ENCODE measurements at regions not wholly inside any gene's neighbourhood (a gene's known extent, or its start where the extent isn't known, plus 50 kb on each side); places are given as distances from the start of the nearest gene placed in this dataset.

- no peak overlapping the region for H3K4me3 ChIP-seq (ENCODE audit: low read depth, low read length)
- TF ChIP-seq, protein P1, sequence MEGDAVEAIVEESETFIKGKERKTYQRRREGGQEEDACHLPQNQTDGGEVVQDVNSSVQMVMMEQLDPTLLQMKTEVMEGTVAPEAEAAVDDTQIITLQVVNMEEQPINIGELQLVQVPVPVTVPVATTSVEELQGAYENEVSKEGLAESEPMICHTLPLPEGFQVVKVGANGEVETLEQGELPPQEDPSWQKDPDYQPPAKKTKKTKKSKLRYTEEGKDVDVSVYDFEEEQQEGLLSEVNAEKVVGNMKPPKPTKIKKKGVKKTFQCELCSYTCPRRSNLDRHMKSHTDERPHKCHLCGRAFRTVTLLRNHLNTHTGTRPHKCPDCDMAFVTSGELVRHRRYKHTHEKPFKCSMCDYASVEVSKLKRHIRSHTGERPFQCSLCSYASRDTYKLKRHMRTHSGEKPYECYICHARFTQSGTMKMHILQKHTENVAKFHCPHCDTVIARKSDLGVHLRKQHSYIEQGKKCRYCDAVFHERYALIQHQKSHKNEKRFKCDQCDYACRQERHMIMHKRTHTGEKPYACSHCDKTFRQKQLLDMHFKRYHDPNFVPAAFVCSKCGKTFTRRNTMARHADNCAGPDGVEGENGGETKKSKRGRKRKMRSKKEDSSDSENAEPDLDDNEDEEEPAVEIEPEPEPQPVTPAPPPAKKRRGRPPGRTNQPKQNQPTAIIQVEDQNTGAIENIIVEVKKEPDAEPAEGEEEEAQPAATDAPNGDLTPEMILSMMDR (conservative IDR thresholded peaks at IDR 0.05; ENCODE audit: low read depth, low read length), result no peak
- no peak for DNase-seq (ENCODE audit: low read depth)
Measured at GRCh38 chr13:89966524-89966923, 1381.0 kb upstream of the MIR17HG start.

- H3K4me3 ChIP-seq (ENCODE audit: low read depth, low read length), result no peak overlapping the region
- TF ChIP-seq, protein P1 (conservative IDR thresholded peaks at IDR 0.05; ENCODE audit: low read depth, low read length), result no peak
- no peak for DNase-seq (ENCODE audit: low read depth)
Measured at GRCh38 chr13:89967701-89968100, 1379.8 kb upstream of the MIR17HG start.

- H3K4me3 ChIP-seq (ENCODE audit: low read depth, low read length), result no peak overlapping the region
- no peak for DNase-seq (ENCODE audit: low read depth)
- TF ChIP-seq, protein P1 (conservative IDR thresholded peaks at IDR 0.05; ENCODE audit: low read depth, low read length), result no peak
Measured at GRCh38 chr13:89968470-89968869, 1379.0 kb upstream of the MIR17HG start.

GRCh38 chr13:89970353-89970709, 1377.2 kb upstream of the MIR17HG start:
- no peak overlapping the region for H3K4me3 ChIP-seq (ENCODE audit: low read depth, low read length)
- DNase-seq (ENCODE audit: low read depth), result no peak
- TF ChIP-seq, protein P1 (conservative IDR thresholded peaks at IDR 0.05; ENCODE audit: low read depth, low read length), result no peak

DNA sequence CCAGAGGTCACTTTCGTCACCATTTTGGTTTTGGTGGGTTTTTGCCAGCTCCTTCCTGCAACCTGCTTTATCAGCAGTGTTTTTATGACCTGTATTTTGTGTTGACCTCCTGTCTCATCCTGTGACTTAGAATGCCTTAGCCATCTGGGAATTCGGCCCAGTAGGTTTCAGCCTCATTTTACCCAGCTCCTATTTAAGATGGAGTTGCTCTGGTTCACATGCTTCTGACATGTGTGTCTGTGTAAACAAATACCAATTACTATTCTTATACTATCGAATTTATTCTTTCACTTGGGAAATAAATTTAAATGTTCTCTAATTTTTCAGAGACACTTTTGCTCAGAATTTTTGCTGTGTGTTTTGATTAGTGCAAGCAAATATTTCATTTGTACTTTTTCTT, 1370.3 kb upstream of the MIR17HG start:
- no peak for DNase-seq (ENCODE audit: low read depth)
- TF ChIP-seq, protein P1 (conservative IDR thresholded peaks at IDR 0.05; ENCODE audit: low read depth, low read length), result no peak
- H3K4me3 ChIP-seq (ENCODE audit: low read depth, low read length), result no peak overlapping the region

- H3K4me3 ChIP-seq (ENCODE audit: low read depth, low read length), result no peak overlapping the region
- TF ChIP-seq, protein P1 (conservative IDR thresholded peaks at IDR 0.05; ENCODE audit: low read depth, low read length), result no peak
- no peak for DNase-seq (ENCODE audit: low read depth)
Measured at GRCh38 chr13:89980896-89981295, 1366.6 kb upstream of the MIR17HG start.

- H3K4me3 ChIP-seq (ENCODE audit: low read depth, low read length), result no peak overlapping the region
- TF ChIP-seq, protein P1 (conservative IDR thresholded peaks at IDR 0.05; ENCODE audit: low read depth, low read length), result no peak
- DNase-seq (ENCODE audit: low read depth), result no peak
Measured at GRCh38 chr13:89982407-89983095, 1364.9 kb upstream of the MIR17HG start.

All from epithelial cell of proximal tubule (primary cell).